Testis (tissue), 2 donors: ENCODE measurements at regions not wholly inside any gene's neighbourhood (a gene's known extent, or its start where the extent isn't known, plus 50 kb on each side); places are given as distances from the start of the nearest gene placed in this dataset.

ENCODE experiments used
- POLR2A ChIP-seq: fragments of 450-650 bp; IDR thresholded peaks from one replicate; pipeline ENCODE4 v1.6.1; 2017; ENCODE audit warnings: antibody characterized with exemption, mild to moderate bottlenecking, moderate library complexity
- TF ChIP-seq, protein P1 (sequence below), 3 experiments: fragments of 450-650 bp in 2 of 3; fragments of 200-600 bp in 1 of 3; sonication (generic) in 1 of 3; IDR thresholded peaks; one replicate each; pipeline ENCODE4 v1.5.1; 2016 to 2019; ENCODE audit warnings: antibody characterized with exemption in 3 of 3, mild to moderate bottlenecking in 2 of 3, moderate library complexity in 1 of 3

DNA sequence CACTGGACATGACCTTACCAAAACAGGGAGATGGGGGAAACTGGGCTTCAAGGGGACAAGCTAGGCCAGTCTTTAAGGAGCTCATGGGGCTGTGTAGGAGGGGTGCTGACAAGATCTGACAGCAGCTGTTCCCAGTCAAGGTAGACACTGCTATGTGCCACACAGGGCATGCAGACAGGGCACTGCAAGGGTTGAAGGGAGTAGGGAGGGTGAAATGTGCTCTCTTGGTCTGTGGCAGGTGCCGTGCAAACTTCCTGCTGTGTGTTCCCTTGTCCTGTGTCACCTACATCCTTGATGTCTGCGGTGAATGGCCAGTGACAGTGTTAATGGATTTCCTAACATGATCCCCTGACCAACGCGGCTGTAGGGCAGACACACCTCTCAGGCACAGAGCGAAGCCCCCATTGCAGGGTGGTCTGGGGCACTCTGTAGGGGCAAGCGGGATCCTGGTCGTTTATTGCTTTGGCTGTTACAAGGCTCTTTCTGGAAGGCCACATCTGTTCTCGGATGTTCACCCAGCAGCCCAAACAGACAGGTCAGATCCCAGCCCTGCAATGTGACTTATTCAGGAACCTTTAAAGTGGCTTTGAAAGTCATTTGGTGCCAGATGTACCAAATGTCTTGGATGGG lies 199.5 kb upstream of the ZNF536 start:
- TF ChIP-seq, protein P1, sequence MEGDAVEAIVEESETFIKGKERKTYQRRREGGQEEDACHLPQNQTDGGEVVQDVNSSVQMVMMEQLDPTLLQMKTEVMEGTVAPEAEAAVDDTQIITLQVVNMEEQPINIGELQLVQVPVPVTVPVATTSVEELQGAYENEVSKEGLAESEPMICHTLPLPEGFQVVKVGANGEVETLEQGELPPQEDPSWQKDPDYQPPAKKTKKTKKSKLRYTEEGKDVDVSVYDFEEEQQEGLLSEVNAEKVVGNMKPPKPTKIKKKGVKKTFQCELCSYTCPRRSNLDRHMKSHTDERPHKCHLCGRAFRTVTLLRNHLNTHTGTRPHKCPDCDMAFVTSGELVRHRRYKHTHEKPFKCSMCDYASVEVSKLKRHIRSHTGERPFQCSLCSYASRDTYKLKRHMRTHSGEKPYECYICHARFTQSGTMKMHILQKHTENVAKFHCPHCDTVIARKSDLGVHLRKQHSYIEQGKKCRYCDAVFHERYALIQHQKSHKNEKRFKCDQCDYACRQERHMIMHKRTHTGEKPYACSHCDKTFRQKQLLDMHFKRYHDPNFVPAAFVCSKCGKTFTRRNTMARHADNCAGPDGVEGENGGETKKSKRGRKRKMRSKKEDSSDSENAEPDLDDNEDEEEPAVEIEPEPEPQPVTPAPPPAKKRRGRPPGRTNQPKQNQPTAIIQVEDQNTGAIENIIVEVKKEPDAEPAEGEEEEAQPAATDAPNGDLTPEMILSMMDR (IDR thresholded peaks at IDR 0.05), result no peak
- no peak for TF ChIP-seq POLR2A
